ENCODE measurements at regions not wholly inside any gene's neighbourhood (a gene's known extent, or its start where the extent isn't known, plus 50 kb on each side); places are given as distances from the start of the nearest gene placed in this dataset.

GRCh38 chr4:58522765-58523382 is 1412.7 kb upstream of the IGFBP7 start:
- TF ChIP-seq CTCF (IDR thresholded peaks at IDR 0.05; ENCODE audit: low read depth, low read length, poor library complexity, severe bottlenecking) (no peak), EZH2phosphoT487 (IDR thresholded peaks at IDR 0.05; ENCODE audit: borderline replicate concordance, low read length) (no peak)

Measured in DOHH2 (cell line).